HG03439 (cell line): ENCODE measurements at regions not wholly inside any gene's neighbourhood (a gene's known extent, or its start where the extent isn't known, plus 50 kb on each side); places are given as distances from the start of the nearest gene placed in this dataset.

Experiments used
- ATAC-seq: cut with Tn5 transposase; IDR thresholded peaks from one replicate; pipeline ENCODE4 v1.9.1; 2021; ENCODE audit warnings: mild to moderate bottlenecking, moderate library complexity; ENCODE audit not compliant: unreplicated experiment

DNA sequence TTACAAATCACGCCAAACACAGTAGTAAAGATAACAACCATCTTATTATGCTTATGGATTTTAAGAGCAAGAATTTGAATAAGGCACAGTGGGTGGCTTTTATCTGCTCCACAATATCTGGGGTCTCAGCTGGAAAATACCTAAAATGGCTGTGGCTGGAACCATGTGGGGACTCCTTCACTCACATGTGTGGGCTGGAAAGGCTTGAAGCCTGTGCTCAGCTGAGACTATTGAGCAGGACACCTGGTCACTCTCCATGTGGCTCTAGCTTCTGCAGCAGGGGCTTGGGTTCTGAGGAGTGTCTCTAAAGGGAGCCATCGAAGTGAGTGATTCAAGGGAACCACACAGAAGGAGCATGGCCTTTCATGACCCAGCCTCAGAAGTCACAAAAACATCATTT lies 239.6 kb upstream of the B3GALT2 start:
- ATAC-seq, result no peak

DNA sequence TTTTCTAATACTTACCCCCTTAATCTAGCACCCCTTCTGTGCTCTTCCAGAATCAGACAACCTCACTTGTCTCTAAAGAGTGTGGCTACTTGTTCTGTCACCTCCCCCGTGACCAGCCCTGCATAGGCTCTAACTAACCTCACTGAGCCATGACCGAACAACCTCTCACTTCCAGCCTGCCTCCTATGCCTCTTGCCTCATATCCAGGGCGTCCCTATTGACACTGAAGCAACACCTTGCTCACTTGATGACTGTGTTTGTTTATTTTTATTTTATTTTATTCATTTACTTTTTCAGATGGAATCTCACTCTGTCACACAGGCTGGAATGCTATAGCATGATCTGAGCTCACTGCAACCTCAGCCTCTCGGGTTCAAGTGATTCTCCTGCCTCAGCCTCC lies 235.1 kb upstream of the B3GALT2 start:
- ATAC-seq, result no peak

DNA sequence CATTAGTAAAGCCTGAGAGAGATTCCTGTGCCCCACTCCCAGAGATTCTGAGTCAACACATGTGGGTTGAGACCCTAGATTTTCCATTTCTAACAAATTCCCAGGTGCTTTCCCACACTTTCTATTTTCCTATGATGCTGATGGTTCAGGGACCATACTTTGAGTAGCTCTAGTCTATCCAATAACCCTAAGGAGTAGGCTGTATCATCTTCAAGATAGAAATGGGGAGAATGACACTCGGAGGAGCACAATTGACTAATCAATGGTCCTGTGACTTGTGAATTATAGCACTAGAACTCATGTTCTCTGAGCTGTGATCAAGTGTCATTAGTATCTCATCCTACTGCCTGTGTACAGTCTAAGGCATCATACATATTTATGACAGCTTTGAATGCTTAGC lies 232.9 kb upstream of the B3GALT2 start:
- ATAC-seq, result no peak

DNA sequence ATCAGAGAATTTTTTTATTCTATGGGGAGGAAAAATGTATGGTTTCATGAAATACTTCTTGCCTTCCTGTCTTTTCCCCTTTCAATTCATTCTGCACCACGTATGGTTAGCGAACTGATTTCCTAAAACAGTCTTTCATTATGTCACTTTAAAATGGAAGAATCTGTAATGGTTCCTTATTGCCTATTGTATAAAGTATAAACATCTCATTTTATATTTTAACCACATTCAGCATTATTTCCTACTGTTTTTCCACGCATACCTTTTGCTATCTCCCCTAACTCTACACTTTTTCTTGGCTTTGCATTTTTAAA lies 232.3 kb upstream of the B3GALT2 start:
- ATAC-seq, result no peak

DNA sequence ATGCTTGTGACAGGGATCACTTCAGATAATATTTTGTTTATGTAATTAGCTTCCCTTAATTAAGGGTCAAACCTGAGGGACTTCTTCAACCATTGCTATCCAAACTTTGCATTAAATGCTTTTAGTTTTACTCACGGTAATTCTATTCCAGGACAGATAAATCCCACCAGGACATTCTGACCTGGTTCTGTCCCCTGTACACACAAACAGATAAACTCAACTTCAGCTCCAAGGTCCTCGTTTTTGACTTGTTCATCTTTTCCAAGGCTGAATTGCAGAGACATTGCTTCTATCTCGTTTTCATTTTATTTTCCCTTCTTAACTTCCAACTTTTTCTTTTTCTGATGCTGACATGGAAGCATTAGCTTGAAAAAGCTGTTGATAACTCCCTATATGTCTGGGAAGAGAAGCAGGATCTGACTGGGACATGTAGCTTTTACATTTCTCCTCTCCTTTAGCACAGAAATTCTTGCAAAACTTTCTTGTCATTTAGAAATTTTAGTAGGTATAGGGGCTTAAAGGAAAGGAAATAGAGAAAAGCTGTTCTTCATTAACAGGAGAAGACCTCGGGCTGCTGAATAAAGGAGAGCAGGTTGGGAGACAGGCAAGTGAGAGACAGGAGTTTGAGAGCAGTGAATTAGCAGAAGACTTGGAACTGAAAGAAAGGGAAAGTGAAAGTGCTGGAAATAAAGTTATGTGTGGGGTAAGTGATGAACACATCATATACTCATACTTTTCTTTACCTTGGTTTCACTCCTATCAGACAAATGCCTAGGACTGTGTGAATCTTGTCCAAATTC lies 231.7 kb upstream of the B3GALT2 start:
- ATAC-seq, result no peak

DNA sequence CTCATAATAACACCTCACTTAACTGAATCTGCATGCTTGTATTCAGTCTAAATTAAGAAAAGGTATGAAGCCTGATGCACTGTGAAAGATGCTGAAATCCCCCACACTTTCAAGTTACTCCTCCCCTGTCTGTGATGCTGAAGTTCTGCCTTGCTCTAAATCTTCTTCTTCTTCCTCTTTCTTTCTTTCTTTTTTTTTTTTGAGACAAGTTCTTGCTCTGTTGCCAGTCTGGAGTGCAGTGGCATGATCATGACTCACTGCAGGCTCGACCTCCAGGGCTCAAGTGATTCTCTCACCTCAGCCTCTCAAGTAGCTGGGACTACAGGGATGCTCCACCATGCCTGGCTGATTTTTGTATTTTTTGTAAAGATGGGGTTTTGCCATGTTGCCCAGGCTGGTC lies 231.0 kb upstream of the B3GALT2 start:
- no peak for ATAC-seq

DNA sequence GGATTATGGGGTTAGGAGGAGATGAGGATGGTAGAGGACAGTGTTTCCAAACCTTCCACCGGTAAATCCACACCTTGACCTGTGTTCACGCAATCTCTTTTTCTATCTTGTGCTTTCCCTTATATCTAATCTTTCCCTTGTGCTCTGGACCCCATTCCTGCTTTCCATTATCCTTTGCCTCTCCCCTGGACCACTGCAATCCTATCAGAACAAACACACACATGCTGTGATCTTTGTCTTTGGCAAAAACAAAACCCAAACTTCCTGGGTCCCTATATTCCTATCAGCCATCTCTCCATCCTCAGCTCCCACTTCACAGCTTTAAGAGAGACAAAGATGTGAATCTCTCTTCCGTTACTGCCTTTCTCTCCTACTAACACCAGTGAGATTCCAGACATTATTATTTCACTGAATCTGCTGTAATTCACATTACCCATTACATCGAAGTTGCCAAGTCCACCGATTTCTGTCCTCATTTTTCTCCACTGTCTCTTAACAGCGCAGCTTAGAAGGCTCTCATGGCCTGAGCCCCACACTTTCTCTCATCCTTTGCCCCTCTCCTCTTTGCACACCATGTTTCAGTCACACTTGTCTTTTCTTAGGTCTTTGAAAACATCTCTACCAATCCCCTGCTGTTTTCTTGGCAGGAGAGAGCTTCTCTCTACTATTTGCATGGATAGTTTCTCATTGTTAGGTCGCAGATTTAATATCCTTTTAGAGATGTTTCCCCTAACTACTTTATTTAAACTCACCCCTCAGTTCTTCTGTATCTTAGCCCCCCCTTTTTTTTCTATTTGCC lies 230.0 kb upstream of the B3GALT2 start:
- no peak for ATAC-seq

DNA sequence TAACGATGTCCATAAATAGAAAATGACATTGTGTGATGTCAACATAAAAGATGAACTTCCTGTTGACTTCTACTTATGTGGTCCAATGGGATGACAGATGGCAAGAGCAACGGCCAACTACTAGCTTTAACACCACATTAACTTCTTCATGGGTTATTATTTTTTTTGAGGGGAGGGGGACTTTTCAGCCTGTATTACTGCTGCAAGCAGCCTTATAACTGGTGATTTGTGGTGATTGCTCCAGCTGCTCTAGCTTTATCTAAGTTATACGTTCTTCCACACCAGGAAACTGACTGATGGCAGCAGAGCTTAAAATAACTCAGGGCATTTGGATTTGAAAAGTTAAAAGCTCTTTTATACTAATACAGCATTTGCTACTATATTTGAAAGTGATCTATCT lies 228.8 kb upstream of the B3GALT2 start:
- no peak for ATAC-seq

DNA sequence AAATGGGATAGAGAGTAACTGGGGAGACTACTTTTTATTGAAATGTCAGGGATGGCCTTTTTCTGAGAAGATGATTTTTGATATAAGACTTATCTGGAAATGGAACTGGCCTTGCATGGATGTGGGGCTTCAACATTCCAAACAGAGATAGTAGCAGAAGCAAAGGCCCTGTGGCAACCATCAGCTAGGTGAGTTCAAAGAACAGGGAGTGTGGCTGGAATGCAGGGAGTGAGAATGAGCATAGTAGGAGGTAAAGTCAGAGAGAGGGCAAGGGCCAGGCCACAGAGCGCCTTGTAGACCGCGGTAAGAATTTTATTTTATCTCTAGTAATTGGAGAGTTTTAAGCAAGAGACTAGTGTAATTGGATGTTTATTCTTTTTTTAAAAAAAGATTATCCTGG lies 227.0 kb upstream of the B3GALT2 start:
- no peak for ATAC-seq

DNA sequence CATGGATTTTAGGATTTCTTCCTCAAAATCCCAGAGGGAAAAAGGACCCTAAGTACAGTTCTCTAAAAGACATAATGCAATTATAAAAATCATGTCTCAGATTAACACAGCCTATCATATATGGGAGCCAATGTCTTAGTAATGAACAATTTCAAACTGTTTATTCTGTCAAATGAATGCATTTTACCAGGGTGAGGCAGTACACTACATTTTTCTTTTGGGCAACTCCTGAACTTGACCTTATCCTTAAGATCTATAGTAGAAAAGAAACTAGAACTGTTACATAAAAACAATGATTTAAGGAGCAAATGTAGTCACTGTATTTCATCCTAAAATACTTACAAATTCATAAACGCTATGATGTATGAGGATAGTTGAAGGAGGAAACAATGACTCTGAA lies 226.3 kb upstream of the B3GALT2 start:
- no peak for ATAC-seq

DNA sequence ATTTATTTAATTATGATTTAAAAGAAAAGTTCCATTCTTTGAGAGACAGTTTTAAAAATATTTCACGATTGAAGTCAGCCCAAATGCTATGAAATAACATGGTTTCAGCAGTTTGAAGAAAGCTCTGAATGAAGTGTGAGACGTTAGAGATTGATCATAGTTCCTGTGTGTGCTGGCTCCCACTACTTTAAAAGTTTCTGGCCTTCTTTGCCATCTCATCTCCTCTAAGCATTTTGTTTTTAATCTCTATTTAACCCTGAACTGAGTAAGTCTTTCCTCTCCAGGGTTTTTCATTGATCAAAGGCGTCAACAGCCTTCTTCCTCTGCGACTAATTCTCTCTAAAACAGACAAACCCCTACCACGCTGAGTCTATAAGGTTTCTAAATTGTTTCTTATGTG lies 225.3 kb upstream of the B3GALT2 start:
- no peak for ATAC-seq

DNA sequence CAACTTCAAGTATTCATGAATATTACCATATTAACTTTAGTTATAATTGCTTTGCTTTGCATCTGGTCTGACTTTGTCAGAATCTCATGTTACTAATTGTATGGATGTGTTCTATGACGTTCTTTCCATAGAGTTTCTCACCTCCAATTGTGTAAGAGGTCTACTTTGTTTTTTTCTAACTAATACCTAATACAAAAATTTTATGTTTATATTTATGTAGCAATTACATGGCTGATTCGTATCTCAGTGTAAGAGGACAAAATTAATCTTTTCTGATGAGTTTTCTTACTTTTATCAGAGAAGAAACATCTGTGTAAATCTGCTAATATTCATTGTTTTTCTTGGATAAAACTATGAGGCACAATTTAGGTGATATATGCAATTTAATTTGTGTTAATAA lies 224.8 kb upstream of the B3GALT2 start:
- ATAC-seq, result no peak

DNA sequence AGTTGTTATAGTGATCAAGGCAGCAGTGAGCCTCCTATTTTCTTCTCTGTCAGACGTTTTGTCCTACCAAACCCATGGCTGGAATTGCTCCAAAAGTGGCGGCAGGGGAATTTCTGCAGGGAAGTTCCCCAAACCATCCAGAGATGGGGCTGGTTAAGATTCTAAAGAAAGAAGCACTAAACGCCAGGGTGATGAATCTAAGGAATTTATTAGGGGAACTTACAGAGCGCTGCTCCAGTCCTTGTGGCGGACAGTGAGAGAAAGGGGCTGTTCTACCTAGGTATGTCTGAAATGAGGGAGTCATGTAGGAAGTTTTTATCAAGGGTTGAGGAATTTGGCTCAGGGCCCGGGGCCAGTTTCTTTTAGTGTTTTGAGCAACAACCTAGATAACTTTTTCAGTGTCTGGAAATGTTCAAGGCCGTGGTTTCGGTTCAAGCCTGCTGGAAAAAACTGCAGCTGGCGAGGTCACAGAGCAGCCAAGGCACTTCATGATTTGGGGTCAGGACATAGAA lies 222.4 kb upstream of the B3GALT2 start:
- no peak for ATAC-seq

DNA sequence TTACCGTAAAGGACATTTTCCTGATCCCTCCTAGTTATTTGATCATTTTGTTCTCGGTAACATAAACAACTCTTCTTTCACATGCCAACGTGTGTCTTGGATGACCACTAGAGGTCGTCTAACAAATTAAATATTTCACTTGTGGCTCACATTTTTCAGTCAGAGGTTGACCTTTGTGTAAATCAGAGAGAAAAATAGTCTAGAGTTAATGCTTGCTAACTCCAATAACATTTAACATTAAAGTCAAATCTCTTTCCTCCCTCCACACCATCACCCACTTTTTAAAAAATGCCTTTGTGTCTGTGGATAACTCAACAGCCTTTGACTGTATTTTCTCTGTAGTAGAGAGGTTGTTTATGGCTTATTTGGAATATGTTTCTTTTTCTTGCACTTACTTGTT lies 220.5 kb upstream of the B3GALT2 start:
- peak; percentile 72 for ATAC-seq

DNA sequence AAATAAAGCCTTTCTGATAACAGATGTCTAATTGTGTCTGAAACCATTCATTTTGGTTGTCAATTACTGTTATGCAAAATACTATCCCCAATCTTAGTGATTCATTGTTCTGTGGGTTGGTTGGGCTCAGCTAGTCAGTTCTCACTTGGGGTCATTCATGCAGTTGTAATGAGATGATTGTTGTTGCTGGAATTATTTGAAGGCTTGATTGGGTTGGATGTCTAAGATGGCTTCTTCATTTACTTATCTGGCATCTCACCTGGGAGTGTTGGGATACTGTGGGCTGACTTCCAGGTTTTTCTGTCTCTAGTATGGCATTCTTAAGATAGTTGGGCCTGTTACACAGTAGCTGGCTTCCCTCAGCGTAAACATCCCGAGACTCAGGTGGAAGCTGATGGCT lies 217.8 kb upstream of the B3GALT2 start:
- no peak for ATAC-seq

DNA sequence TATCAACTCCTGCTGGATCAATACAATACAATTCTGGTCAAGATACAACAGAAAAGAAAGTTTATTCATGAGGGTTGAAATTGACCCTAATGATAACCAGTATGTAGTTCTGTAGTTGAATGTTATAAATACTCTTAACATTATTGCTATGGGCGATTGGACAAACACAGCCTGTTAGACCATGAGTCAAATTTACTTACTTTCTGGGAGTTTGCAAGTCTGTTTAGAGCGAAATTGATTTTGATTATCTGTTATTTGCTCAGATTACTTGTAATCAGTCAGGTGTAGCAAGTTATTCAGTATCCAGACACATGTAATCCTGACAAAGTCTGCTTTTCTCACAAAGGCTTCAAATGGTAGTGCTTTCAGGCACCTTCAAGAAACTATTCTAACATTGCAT lies 216.6 kb upstream of the B3GALT2 start:
- no peak for ATAC-seq

DNA sequence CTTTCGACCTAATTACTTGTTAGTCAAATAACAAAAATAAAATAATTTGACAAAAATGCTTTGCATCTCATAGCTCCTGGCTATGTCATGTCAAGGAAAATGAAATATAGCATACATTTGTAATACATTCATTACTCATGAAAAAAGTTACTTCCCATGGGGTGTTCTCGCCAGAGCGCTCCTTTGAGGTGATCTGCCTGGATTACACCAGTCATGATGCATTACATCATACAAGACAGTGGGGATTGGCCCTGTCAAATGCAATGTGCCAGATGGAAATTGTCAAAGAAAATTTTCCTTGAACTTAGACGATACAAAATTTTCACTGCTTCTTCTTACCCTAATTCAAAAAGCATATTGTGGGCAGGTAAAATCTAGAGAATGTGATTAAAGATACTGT lies 215.6 kb upstream of the B3GALT2 start:
- ATAC-seq, result no peak

DNA sequence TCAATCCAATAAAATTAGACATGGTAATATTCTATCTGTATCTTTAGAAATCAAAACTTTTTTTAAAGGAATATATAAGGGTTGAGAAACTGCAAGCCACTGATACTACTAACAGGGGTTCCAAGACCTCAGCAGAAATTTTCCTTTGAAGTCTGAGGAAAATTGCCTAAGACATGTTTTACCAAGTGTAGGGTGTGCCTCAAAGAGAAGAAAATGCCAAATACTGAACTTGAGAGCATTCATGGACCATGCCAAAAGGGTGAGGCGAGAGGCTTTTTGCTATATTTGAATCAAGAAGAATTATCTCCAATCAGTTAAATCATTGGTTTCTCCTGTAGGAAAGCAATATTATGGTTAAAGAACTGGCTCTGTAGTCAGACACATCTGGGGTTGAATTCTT lies 207.9 kb upstream of the B3GALT2 start:
- no peak for ATAC-seq

DNA sequence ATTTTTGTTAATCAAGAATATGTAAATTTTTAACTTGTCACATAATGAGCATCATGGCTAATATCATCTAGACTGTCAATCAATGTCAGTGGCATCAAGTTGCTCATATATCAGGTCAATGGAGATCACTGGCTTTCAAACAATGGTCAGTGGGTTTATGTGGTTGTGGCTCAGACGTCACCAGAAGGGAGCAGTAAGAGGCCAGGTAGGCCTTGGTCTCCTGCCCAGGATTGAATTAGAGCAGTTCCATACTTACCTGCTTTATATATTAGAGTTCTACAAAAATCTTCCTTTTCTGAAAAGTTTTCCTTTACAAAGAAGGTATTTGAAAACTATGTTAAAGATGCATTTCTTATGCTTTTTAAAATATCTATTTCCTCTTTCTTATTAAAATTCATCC lies 206.3 kb upstream of the B3GALT2 start:
- no peak for ATAC-seq

DNA sequence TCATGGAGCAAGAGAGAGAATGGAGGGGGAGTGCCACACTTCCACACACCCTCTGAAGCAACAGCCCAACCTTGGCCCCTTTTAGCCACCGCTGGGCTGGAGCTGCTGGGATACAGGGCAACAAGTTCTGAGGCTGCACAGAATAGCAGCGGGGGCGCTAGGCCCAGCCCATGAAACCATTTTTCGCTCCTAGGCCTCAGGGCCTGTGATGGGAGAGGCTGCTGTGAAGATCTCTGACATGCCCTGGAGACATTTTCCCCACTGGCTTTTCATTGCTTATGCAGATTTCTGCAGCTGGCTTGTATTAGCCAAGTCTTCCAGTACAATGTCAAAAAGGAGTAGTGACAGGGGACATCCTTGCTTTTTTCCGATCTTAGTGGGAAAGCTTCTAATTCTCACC lies 202.3 kb upstream of the B3GALT2 start:
- no peak for ATAC-seq

DNA sequence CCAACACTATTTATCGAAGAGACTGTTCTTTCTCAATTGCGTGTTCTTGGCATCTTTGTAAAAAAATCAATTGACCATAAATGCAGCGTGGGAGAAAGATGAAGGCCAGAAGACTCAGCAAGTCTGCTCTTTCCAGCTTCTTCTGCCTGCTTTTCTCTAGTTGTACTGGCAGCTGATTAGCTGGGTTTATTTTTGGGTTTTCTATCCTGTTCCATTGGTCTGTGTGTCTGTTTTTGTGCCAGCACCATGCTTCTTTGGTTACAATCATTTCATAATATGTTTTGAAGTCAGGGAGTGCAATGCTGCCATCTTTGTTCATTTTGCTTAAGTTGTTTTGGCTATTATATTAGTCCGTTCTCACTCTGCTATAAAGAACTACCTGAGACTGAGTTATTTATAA lies 201.8 kb upstream of the B3GALT2 start:
- ATAC-seq, result no peak

DNA sequence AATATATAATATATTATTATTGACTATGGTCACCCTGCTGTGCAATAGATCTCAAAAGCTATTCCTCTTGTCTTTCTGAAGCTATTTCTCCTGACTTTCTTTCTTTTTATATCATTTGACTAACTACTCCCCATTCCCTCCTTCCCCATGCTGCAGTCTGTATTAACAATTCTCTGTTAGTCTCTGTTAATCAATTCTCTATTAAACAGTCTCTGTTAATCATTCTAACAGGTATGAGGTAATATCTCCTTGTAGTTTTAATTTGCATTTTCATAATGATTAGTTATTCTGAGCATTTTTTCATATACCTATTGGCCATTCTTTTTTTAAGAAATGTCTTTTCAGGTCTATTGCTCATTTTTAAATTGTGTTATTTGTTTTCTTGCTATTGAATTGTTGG lies 201.0 kb upstream of the B3GALT2 start:
- ATAC-seq, result no peak
